ENCODE measurements at regions not wholly inside any gene's neighbourhood (a gene's known extent, or its start where the extent isn't known, plus 50 kb on each side); places are given as distances from the start of the nearest gene placed in this dataset.

DNA sequence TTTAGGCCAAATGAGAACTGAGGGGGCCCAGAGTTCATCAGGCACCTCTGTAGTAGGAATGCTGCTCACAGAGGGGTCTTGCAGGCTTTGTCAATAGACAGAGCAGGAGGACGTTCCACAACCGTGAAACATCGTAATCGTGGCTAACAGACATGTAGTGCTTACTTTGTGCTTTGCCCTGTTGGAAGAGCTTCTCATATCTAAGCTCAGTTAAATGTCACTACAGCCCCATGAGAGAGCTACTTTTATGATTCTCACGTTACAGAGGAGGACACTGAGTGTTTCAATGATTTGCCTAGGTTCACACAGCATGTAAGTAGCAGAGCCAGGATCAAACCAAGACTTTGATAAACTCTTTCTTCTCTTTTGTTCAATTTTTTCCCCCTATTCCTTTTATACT, 136.6 kb downstream of the MYCN start:
- DNase-seq (ENCODE audit: extremely low spot score), result no peak
- CTCF ChIA-PET, result no interaction called here
- TF ChIP-seq SP1 (IDR thresholded peaks at IDR 0.05) (no peak), FOXA1 (IDR thresholded peaks at IDR 0.05) (no peak), FOXM1 (IDR thresholded peaks at IDR 0.05; ENCODE audit: borderline replicate concordance) (no peak), BHLHE40 (IDR thresholded peaks at IDR 0.05; ENCODE audit: borderline replicate concordance) (no peak), L3MBTL2 (conservative IDR thresholded peaks at IDR 0.05) (no peak), CTBP1 (IDR thresholded peaks at IDR 0.05; ENCODE audit: borderline replicate concordance) (no peak), ELF4 (IDR thresholded peaks at IDR 0.05) (no peak), HDGF (IDR thresholded peaks at IDR 0.05; ENCODE audit: borderline replicate concordance) (no peak), SUZ12 (IDR thresholded peaks at IDR 0.05) (no peak)
- TF ChIP-seq, protein P1, sequence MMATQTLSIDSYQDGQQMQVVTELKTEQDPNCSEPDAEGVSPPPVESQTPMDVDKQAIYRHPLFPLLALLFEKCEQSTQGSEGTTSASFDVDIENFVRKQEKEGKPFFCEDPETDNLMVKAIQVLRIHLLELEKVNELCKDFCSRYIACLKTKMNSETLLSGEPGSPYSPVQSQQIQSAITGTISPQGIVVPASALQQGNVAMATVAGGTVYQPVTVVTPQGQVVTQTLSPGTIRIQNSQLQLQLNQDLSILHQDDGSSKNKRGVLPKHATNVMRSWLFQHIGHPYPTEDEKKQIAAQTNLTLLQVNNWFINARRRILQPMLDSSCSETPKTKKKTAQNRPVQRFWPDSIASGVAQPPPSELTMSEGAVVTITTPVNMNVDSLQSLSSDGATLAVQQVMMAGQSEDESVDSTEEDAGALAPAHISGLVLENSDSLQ (IDR thresholded peaks at IDR 0.05), result no peak
- POLR2A ChIA-PET, result no interaction called here

DNA sequence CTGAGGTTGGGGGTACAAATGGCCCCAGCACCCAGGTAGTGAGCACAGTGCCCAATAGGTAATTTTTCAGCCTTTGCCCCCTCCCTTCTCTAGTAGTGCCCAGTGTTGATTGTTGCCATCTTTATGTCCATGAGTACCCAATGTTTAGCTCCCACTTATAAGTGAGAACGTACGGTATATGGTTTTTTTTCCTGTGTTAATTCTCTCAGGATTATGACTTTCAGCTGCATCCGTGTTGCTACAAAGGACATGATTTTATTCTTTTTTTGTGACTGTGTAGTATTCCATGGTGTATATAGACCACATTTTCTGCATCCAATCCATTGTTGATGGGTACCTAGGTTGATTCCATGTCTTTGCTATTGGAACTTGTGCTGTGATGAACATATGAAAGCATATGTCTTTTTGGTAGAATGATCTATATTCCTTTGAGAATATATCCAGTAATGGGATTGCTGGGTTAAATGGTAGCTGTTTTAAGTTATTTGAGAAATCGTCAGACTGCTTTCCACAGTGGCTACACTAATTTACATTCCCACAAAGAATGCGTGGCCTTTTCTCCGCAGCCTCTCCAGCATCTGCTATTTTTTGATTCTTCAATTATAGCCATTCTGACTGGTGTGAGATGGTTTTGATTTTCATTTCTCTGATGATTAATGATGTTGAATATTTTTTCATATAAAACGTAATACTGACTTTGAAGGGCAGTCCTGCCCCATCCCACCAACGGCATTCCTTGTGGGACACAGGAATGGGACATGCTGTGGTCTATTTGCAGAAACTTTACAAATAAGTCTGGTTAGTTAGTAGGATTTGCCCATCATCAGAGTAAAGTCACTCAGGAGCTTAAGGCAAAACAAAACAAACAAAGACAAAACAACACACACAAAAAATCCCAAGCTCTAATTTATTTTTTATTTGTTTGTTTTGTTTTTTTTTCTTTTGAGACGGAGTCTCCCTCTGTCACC, 135.0 kb downstream of the MYCN start:
- ChIA-PET POLR2A (no interaction called here), CTCF (no interaction called here)
- DNase-seq (ENCODE audit: extremely low spot score), result no peak

DNA sequence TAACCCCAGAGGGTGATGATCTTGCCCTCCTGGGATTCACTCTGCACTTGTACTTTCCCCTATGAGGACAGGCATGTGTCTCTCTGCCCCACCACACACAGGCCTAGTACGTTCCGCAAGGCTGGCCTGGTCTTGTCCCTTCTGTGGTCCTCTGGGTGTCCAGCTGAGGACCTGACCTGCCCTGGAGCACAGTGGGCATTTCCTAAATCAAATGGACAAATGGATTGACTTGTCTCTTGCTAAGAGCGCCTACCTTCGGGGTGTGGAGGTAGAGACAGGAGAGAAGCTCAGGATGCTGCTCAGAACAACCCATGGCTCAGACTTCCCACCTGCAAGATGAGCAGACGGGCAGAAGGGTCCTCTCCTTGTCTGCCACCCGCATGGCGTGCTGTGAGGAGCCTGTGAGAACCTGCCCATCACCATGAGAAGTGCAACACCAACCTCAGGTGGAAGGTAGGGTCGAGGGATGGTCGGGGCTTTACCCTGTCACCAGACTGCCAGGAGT, 133.6 kb downstream of the MYCN start:
- TF ChIP-seq FOXA1 (IDR thresholded peaks at IDR 0.05), result no peak
- TF ChIP-seq FOXM1 (IDR thresholded peaks at IDR 0.05; ENCODE audit: borderline replicate concordance), result no peak
- no peak for TF ChIP-seq HDGF (IDR thresholded peaks at IDR 0.05; ENCODE audit: borderline replicate concordance)
- TF ChIP-seq L3MBTL2 (conservative IDR thresholded peaks at IDR 0.05), result no peak
- TF ChIP-seq FOXK2 (IDR thresholded peaks at IDR 0.05), result no peak
- no peak for TF ChIP-seq BHLHE40 (IDR thresholded peaks at IDR 0.05; ENCODE audit: borderline replicate concordance)
- no peak for TF ChIP-seq CTBP1 (IDR thresholded peaks at IDR 0.05; ENCODE audit: borderline replicate concordance)
- TF ChIP-seq TARDBP (IDR thresholded peaks at IDR 0.05), result no peak
- no peak for TF ChIP-seq SP1 (IDR thresholded peaks at IDR 0.05)
- TF ChIP-seq, protein P1 (IDR thresholded peaks at IDR 0.05), result no peak
- TF ChIP-seq ZNF384 (IDR thresholded peaks at IDR 0.05), result no peak
- no peak for TF ChIP-seq SUZ12 (IDR thresholded peaks at IDR 0.05)
- no peak for TF ChIP-seq NFRKB (IDR thresholded peaks at IDR 0.05)
- no peak for TF ChIP-seq LEF1 (IDR thresholded peaks at IDR 0.05; ENCODE audit: borderline replicate concordance)
- ChIA-PET POLR2A (no interaction called here), CTCF (no interaction called here)
- no peak for DNase-seq (ENCODE audit: extremely low spot score)

More for the DNA sequence above, 135.0 kb downstream of the MYCN start:
- TF ChIP-seq TARDBP (IDR thresholded peaks at IDR 0.05), result no peak
- TF ChIP-seq BHLHE40 (IDR thresholded peaks at IDR 0.05; ENCODE audit: borderline replicate concordance), result no peak
- TF ChIP-seq FOXK2 (IDR thresholded peaks at IDR 0.05), result no peak
- TF ChIP-seq FOXM1 (IDR thresholded peaks at IDR 0.05; ENCODE audit: borderline replicate concordance), result no peak

DNA sequence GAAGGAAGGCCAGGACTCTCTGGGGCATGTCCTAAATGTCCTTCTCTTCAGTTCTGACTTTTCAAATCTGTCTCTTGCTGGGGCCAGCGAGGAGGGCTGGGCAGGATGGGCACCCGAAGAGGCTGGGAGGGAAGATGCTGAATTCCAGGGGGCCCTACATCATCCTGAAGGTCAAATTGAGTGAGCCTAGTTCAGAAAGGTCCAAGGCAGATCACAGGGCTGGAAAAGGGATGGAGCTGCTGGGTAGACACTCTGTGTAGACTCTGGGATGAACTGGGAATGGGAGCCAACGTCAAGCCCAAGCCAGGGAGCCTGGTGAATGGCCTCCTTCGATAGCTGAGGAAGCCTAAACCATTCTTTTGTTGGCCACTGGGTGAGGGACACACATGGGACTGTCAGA, 133.1 kb downstream of the MYCN start:
- DNase-seq (ENCODE audit: extremely low spot score), result no peak
- ChIA-PET POLR2A (no interaction called here), CTCF (no interaction called here)
- TF ChIP-seq FOXK2 (IDR thresholded peaks at IDR 0.05), result no peak
- no peak for TF ChIP-seq SUZ12 (IDR thresholded peaks at IDR 0.05)
- TF ChIP-seq L3MBTL2 (conservative IDR thresholded peaks at IDR 0.05), result no peak
- no peak for TF ChIP-seq ZNF384 (IDR thresholded peaks at IDR 0.05)
- no peak for TF ChIP-seq NFRKB (IDR thresholded peaks at IDR 0.05)
- no peak for TF ChIP-seq FOXA1 (IDR thresholded peaks at IDR 0.05)
- no peak for TF ChIP-seq TARDBP (IDR thresholded peaks at IDR 0.05)
- TF ChIP-seq FOXM1 (IDR thresholded peaks at IDR 0.05; ENCODE audit: borderline replicate concordance), result no peak

DNA sequence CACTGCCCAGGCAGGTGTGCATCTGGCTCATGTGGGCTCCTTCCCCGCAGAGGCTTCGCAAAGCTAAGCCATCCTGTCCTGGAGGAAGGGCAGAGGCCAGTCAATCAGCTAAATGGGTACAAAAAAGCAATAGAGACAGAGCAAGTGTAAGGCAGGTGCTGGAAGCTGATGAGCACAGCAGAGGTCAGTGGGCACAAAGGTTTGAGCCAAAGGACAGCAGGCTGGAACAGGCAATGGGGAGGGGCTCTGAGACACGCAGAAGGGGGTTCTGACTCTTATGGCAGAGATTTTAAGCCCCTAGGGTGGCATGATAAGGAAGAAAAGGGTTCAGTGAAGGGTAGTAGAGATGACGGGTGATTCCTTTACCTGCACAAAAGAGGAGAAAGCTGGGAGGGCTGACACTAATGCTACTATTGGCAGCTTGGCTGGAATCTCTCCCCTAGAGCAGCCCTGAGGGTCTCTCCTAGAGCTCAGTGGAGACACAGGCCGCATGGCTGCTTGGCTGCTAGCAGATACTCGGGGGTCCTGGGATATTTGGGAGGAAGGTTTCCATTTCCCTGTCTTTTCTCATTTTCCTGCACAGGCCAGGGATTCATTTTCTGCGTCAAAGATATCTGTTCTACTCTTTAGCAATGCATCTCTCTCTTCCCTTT, 132.4 kb downstream of the MYCN start:
- no peak for TF ChIP-seq CTBP1 (IDR thresholded peaks at IDR 0.05; ENCODE audit: borderline replicate concordance)
- TF ChIP-seq ELF4 (IDR thresholded peaks at IDR 0.05), result no peak
- no peak for TF ChIP-seq NFRKB (IDR thresholded peaks at IDR 0.05)
- no peak for TF ChIP-seq FOXM1 (IDR thresholded peaks at IDR 0.05; ENCODE audit: borderline replicate concordance)
- TF ChIP-seq L3MBTL2 (conservative IDR thresholded peaks at IDR 0.05), result no peak
- TF ChIP-seq ARNT (IDR thresholded peaks at IDR 0.05), result no peak
- TF ChIP-seq BHLHE40 (IDR thresholded peaks at IDR 0.05; ENCODE audit: borderline replicate concordance), result no peak
- TF ChIP-seq HDGF (IDR thresholded peaks at IDR 0.05; ENCODE audit: borderline replicate concordance), result no peak
- no peak for TF ChIP-seq SP1 (IDR thresholded peaks at IDR 0.05)
- no peak for TF ChIP-seq TARDBP (IDR thresholded peaks at IDR 0.05)
- TF ChIP-seq ZNF384 (IDR thresholded peaks at IDR 0.05), result no peak
- no peak for TF ChIP-seq SUZ12 (IDR thresholded peaks at IDR 0.05)
- TF ChIP-seq, protein P1 (IDR thresholded peaks at IDR 0.05), result no peak
- no peak for TF ChIP-seq FOXK2 (IDR thresholded peaks at IDR 0.05)
- ChIA-PET POLR2A (no interaction called here), CTCF (no interaction called here)
- no peak for DNase-seq (ENCODE audit: extremely low spot score)
